SHP77 (cell line): ENCODE measurements at regions not wholly inside any gene's neighbourhood (a gene's known extent, or its start where the extent isn't known, plus 50 kb on each side); places are given as distances from the start of the nearest gene placed in this dataset.

Source experiments
- DNase-seq, 2 experiments: peaks; one replicate each; lab custom pipeline; 2025; lab: John Stamatoyannopoulos, UW

DNA sequence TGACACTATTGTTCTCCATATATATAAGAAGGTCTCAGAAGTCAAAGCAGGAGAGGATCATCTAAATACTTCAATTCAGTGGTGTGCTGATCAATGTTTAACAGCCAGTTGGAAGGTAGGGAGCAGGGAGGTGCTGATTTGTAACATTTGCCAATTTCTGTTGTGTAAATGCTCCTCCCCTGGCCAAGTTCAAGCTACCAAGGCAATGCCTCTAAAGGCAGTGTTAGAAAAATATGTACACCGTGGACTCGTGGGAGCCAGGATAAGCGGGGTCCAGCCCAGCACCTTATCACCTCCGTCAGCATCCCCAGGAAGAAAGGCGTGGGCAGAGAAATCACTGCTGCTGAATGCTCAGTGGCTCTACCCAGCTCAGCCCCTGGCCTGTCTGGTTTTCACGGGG is 75.3 kb upstream of the COX10 start:
- no peak for DNase-seq

DNA sequence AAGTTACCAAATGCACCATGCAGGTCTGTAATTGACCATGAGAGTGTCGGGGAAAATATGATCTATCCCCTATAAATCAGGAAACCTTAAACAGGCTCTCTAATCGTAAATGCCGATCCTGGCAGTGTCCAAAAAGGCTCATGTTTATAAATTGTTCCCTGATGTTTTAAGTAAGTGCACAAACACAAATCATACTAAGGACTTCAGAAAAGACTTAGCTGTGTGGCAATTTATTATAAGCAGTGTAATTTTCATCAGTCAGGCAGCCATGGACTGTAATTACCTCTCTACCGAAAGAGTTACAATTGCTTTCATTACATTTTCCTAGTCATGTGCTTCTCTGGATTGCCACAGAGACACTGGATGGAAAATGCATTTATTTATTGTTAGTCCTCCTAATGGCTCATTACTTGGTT is 73.4 kb upstream of the COX10 start:
- no peak for DNase-seq

DNA sequence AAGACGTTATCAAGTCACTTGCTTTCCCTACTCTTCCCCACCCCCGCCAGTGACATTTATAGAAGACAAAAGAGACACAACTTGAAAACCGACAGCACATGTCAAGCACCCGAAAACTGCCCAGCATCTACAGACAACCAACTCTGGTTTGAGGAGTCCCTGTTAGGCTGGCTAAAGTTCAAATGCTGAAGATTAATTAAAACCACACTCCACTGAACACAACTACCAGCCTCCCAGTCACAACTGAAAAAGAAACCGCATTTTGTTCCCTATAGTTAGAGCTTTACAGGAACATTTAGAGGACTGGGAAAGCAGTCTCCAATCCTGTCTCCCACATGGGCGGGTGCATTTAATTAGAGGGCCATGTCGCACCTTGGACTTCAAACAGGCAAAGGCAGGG is 73.0 kb upstream of the COX10 start:
- DNase-seq, result no peak

DNA sequence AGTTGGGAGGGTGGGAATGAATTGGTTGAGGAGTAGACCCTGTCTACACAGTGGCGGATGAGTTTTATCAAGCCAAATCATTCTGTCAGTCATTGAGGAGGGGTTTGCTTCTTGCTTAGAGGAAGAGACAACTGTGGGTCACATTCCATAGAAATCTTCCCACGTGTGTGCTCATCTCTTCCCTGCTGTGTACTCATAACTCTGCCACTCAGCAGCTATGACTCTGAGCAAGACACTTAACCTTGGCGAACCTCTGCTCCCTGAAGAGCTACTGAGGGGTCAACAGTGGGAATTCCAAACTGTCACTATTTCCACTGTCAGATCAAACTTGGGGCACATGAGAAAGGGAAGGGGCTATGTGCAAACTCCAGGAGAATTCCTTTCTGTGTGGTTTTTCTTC is 72.6 kb upstream of the COX10 start:
- no peak for DNase-seq

DNA sequence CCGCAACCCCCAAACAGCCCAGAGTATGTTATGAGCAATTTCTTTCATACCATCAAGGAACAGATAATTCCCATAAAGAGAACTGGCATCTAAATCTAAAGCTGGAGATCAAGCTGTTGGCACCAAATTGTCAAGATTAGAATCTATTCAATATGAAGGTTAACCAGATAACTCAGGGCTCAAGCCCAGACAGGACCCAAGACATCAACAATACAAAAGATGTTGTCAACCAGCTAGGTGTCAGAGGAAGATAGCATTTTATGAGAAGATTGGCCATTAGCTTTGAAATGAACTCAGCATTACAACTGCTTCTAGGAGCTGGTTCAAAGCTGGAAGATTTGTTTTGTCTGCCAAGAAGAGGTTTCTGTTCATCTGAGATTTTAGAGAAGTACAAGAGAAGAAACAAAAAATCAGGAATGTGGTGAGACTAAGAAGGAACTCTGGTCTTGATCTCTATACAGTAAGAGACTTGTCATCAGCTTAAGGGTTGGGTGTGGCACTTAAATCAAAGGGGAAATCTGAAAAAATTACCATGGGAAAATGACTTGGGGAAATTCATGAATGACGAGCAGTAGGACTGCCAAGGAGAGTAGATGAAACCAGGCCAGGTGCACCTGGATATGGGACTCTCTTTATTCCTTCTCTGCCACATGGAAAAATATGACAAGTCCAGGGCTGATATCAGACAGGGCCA is 64.2 kb upstream of the COX10 start:
- DNase-seq, result no peak

DNA sequence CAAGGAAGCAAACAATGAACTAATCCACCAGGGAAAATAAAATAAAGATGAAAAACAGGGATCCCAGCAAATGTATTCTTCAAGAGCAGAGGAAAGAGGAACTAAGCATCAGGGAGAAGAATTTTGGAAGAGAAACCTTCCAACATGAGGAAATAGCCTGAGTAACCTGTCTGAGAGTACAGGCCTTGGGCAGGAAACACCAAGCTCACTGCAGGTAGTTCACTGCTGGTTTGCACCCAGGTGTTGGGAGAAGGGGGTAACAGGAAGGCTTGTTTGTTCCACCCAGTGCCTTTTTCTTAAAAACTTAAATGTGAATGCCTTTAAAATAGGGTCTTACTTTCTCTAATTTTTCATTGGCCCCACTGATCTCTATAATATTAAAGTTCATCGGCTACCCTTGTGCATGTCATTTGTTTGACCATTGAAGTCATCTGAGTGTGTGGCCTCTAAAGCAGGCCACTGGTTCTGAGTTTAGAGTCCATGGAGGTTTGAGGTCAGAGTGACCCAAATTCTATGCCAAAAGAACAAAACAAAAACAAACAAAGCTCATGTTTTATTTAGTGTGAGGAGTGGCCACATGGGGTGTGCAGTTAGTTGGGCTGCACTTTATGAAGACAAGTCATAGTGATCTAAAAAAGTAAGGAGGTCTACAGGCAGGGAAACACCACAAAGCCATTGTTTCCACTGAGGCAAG is 62.9 kb upstream of the COX10 start:
- DNase-seq, result no peak

DNA sequence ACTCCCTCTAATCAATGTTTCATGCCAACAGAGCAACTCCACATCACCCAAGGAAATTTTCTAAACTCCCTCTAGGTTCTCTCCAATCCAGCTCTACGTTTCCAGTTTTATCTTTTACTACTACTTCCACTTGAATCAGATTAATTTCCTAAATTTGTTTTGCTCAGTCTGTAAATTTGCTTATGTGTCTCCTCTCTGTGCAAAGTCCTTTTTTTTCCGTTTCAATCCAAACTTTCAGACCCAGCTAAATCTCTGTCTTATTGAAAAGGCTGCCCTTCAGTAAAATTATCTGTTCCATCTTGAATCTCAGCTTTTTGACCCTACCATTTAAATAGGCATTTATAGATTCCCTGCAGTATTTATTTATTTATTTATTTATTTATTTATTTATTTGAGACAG is 61.4 kb upstream of the COX10 start:
- DNase-seq, result no peak

DNA sequence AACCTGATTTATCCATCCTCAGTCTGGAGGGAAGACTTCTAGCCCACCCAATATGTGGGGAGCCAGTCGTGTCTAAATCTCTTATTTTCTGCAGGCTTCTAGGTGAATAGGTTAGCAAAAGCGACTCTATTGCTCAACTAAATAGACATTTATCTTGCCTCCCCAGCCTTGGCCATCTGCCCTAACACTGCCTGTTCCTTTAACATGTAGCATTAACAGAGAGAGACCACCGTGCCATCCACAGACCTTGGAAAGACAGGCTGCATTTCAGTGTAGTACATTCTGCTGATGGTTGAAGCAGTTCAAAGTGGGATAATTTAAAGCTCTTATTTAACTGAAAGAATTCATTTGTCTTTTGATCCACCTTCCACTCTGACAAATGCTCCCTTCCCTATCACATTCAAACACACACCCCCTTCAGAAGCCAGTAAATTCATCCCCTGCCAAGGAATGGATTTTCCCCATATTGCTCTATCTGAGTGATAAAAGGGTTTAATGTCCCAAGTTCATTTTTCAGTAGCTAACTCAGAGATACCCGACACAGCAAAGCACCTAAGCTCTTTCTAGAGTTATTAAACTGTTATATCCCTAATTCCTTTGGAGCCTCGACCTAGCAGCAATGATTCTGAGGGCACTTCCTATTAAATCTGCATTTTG is 58.1 kb upstream of the COX10 start:
- DNase-seq, result no peak

DNA sequence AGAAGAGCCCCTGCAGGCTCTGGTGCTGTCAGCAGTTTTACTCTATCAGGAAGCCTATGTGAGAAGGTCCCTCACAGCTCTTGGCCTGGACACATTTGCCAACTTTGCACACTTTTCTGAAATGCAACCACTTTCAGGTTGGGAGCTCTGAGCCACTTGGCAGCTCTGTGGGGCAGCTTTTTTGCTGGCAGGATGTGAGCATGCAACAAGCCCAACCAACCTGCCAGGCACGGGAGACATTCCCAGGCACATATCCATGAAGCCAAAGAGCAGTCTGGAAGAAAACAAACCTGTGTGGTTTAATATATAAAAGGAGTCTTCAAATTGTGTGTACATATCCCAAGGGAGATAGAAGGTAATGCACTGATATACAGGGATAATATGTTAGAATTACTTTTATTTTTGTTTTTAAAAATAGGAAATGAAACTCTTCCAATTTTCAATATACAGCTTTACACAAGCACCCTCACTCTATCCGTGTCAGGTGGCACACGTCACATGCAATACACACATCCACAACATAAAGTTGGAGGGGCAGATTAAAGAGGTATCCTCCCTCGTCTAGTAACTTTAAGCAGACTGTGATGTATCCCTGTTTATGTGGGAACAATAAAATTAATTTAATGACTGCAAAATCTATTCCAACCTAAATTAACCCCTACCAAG is 57.4 kb upstream of the COX10 start:
- no peak for DNase-seq

DNA sequence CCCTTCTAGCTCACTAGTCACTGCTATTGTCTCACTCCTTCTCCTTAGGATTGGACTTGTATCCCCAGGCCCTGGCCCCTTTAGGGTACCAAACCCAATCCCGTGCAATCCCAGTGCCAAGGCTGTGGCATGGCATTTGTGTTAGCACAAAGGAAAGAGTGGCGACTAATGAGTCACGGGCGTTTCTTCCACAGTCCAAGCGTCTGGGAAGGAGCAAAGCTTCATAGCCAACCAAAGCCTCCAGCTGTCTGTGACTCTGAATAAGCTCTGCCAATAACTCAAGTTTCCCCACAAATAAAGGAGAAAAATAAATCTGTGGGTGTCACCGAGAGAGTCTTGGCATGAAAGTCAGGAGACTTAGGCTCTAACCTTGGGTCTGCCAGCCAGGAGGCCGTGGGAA is 54.6 kb upstream of the COX10 start:
- no peak for DNase-seq

DNA sequence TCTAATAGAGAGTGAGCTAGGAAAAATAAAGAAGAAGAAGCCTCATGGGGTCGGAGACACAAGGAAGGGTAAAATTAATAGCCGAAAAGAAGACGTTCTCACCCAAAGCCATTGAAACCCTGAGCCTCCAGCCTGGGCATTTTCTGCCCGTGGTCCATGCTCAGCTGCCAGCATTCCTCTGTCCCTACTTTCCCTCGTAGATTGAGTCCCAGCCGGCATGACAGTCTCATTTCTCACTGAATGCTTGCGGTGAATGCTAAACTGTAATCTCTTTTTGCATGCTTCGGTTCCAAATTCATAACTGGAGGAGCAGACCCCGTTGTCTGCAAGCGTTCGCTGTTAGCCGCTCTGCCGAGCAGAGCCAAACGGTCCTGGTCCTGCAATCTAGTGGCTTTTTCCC is 54.0 kb upstream of the COX10 start:
- no peak for DNase-seq

DNA sequence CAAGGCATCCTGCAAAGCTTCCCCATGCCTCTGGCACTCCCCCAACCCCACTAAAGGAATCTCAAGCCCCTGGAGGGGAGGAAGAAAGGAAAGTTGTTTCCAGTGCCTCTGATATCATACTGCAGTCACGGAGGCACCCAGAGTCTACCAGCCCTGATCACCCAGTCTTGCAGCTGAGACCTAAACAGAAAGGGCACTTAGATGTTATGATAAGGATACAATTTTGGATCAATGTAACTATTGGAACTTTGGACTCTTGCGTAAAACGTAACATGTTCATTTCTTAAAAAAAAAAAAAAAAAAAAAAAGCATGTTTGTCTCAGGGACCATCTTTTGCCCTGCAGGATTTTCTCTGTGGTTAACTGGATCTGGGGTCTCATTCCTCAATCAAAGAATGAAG is 52.4 kb upstream of the COX10 start:
- no peak for DNase-seq

DNA sequence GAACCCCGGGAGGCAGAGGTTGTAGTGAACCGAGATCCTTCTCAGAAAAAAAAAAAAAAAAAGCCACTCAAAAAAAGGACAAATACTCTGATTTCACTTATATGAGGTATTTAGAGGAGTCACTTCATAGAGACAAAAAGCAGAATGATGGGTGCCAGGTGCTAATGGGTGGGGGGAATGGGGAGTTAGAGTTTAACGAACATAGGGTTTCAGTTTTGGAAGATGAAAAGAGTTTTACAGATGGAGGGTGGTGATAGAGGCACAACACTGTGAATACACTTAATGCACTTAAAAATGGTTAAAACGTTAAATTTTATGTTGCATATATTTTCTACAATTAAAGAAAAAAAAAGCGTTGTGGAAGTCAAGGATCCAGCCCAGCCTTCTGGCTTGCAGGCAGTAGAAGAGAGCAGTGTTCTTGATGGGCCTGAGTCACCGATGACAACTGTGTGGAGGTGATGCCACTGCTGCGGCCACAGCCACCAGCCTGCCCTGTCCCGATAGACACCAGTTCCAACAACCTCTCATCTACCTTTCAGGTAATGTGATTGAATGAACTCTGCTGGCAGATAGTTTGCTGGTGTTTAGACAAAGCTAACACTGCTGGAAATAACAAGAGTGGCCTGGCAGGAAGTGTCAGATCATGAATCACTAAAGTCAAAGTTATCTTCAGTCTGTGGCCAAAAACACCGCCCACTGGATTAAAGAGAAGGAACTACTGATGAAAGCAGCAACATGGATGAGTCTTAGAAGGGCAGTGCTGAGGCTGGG is 49.9 kb upstream of the COX10 start:
- no peak for DNase-seq
